OCI-LY3 (cell line): ENCODE measurements at regions not wholly inside any gene's neighbourhood (a gene's known extent, or its start where the extent isn't known, plus 50 kb on each side); places are given as distances from the start of the nearest gene placed in this dataset.

Experiments used
- H2AFZ ChIP-seq: fragments of 200-600, 300-600 bp; shearing (Covaris generic); 2 replicates; pipeline ENCODE4 v1.6.0; 2014; ENCODE audit warnings: antibody characterized with exemption, low read depth, low read length
- H3K27ac ChIP-seq: fragments of 200-600, 300-600 bp; sonication (generic); 2 replicates; pipeline ENCODE4 v1.5.1; 2014; ENCODE audit warnings: mild to moderate bottlenecking, low read length, moderate library complexity, mixed read lengths
- H3K27me3 ChIP-seq: fragments of 200-600, 300-600 bp; sonication (generic); 2 replicates; pipeline ENCODE4 v1.6.1; 2014; ENCODE audit warnings: low read depth, low read length, mixed read lengths
- H3K36me3 ChIP-seq: fragments of 200-600, 300-600 bp; sonication (generic); replicated peaks from 2 replicates; pipeline ENCODE3; 2014; ENCODE audit warnings: low read depth, low read length, mixed read lengths
- H3K4me1 ChIP-seq: fragments of 300-600, 200-600 bp; sonication (generic); 2 replicates; pipeline ENCODE4 v1.6.1; 2014; ENCODE audit warnings: low read length, mixed read lengths
- H3K4me2 ChIP-seq: fragments of 200-600, 300-600 bp; sonication (generic); 2 replicates; pipeline ENCODE4 v1.6.1; 2014; ENCODE audit warnings: low read length, mixed read lengths
- H3K4me3 ChIP-seq: fragments of 300-600, 200-600 bp; sonication (generic); 2 replicates; pipeline ENCODE4 v1.5.1; 2014; ENCODE audit warnings: antibody characterized with exemption, mild to moderate bottlenecking, low read length, moderate library complexity
- H3K79me2 ChIP-seq: fragments of 300-600, 200-600 bp; shearing (Covaris generic); 2 replicates; pipeline ENCODE4 v1.6.1; 2014; ENCODE audit warnings: mild to moderate bottlenecking, low read length, mixed read lengths
- H3K9ac ChIP-seq: fragments of 300-600, 200-600 bp; shearing (Covaris generic); 2 replicates; pipeline ENCODE4 v1.6.0; 2014; ENCODE audit warnings: mild to moderate bottlenecking, low read length, moderate library complexity
- H3K9me3 ChIP-seq: fragments of 200-600, 300-600 bp; shearing (Covaris generic); 2 replicates; pipeline ENCODE4 v1.6.1; 2014; ENCODE audit warnings: low read length, mixed read lengths; ENCODE audit not compliant: insufficient read depth
- H4K20me1 ChIP-seq: fragments of 200-600, 300-600 bp; sonication (generic); 2 replicates; pipeline ENCODE4 v1.6.1; 2016; ENCODE audit warnings: low read length, mixed read lengths; ENCODE audit not compliant: insufficient read depth
- CTCF ChIP-seq: fragments of 200-600, 300-600 bp; sonication (generic); IDR thresholded peaks from 2 replicates; pipeline ENCODE4 v1.5.1; 2014; ENCODE audit warnings: antibody characterized with exemption, low read length, low read depth
- EZH2phosphoT487 ChIP-seq: fragments of 200-600 bp; shearing (Covaris generic); IDR thresholded peaks from 2 replicates; pipeline ENCODE4 v1.6.1; 2018; ENCODE audit warnings: antibody characterized with exemption, mixed run types, low read depth

GRCh38 chr10:10731366-10731765 is 286.3 kb upstream of the CELF2 start:
- no peaks in the 10 kb centered on the region for H3K27me3 ChIP-seq
- H3K4me2 ChIP-seq = no peak overlapping the region
- no peak overlapping the region for H3K27ac ChIP-seq
- no peaks in the 10 kb centered on the region for H4K20me1 ChIP-seq
- no peaks in the 10 kb centered on the region for H3K36me3 ChIP-seq
- no peak overlapping the region for H3K4me3 ChIP-seq
- H3K4me1 ChIP-seq = no peaks in the 10 kb centered on the region
- TF ChIP-seq EZH2phosphoT487 (no peak), CTCF (no peak)
- H3K79me2 ChIP-seq = no peaks in the 10 kb centered on the region
- no peak overlapping the region for H2AFZ ChIP-seq
- no peak overlapping the region for H3K9ac ChIP-seq
- H3K9me3 ChIP-seq = no peaks in the 10 kb centered on the region

DNA sequence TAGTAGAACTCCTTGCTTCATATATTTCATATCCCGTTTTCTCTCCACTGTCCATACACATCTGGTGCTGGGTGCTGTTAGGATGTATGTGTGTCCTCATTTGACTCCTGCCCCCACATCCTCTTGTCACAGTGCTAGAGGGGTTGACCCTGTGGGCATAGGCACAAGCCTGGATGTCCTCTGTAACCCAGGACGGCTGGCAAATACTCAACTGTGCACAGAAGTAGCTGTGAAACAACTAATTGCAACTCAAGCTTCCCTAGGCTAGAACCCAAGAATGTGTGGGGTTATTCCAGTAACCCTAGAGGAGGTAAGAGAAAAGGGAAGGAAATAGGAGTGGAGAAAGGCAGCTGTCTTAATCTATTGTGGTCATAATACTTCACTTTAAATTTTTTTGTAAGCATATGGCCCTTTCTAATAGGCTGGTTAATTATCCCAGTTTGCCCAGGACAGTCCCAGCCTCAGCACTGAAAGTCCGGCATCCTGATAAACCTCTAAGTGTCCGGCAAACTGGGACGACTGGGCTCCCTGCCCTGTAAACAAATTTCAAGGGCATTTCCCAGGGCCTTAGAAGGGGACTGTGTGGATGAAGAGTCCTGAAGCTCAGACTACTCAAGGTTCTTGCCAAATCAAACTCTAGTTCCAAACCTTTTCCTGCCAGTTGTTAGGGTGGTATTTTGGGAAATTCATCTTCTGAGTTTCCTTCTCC is 283.2 kb upstream of the CELF2 start:
- H3K4me2 ChIP-seq = no peak overlapping the region
- TF ChIP-seq EZH2phosphoT487 (no peak), CTCF (no peak)

GRCh38 chr10:10745291-10745690 is 272.4 kb upstream of the CELF2 start:
- Histone ChIP-seq H3K79me2 (no peaks in the 10 kb centered on the region), H3K9me3 (no peaks in the 10 kb centered on the region), H3K4me1 (no peaks in the 10 kb centered on the region), H3K27me3 (no peaks in the 10 kb centered on the region), H3K4me2 (no peak overlapping the region), H3K36me3 (no peaks in the 10 kb centered on the region), H3K9ac (no peak overlapping the region), H2AFZ (no peak overlapping the region), H4K20me1 (no peaks in the 10 kb centered on the region), H3K4me3 (no peak overlapping the region), H3K27ac (no peak overlapping the region)
- no peak for TF ChIP-seq EZH2phosphoT487
- TF ChIP-seq CTCF = no peak

More for the DNA sequence above, 283.2 kb upstream of the CELF2 start:
- H3K36me3 ChIP-seq = no peaks in the 10 kb centered on the region
- no peak overlapping the region for H3K9ac ChIP-seq
- H3K9me3 ChIP-seq = no peaks in the 10 kb centered on the region
- H3K79me2 ChIP-seq = no peaks in the 10 kb centered on the region
- H2AFZ ChIP-seq = no peak overlapping the region
- no peaks in the 10 kb centered on the region for H4K20me1 ChIP-seq
- no peaks in the 10 kb centered on the region for H3K27me3 ChIP-seq
- no peak overlapping the region for H3K27ac ChIP-seq
- H3K4me1 ChIP-seq = no peaks in the 10 kb centered on the region
- H3K4me3 ChIP-seq = no peak overlapping the region

DNA sequence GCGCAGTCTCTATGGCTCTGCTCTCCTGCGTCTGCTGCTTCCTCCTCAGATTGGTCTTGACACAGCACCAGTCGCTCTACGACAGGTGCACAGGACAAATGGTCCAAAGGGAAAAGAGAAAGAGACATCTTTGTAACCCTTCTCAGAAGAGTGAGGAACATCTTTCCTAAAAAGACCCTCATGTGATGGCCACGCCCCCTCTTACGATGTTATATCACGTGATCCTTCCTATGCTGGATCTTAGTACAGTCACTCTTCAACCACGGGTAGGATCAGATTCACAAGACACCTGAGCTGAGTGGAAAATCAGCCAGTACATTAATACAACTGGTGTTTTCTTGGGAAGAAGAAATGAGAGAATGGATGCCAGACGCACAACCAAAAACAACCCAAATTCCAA is 262.2 kb upstream of the CELF2 start:
- no peak overlapping the region for H3K4me3 ChIP-seq
- TF ChIP-seq EZH2phosphoT487 = no peak
- TF ChIP-seq CTCF = no peak
- no peaks in the 10 kb centered on the region for H4K20me1 ChIP-seq
- no peak overlapping the region for H2AFZ ChIP-seq
- no peaks in the 10 kb centered on the region for H3K79me2 ChIP-seq
- H3K4me2 ChIP-seq = no peak overlapping the region
- no peaks in the 10 kb centered on the region for H3K9me3 ChIP-seq
- H3K4me1 ChIP-seq = no peaks in the 10 kb centered on the region
- H3K36me3 ChIP-seq = no peaks in the 10 kb centered on the region
- H3K27me3 ChIP-seq = no peaks in the 10 kb centered on the region
- no peak overlapping the region for H3K9ac ChIP-seq
- no peak overlapping the region for H3K27ac ChIP-seq
